Colonic mucosa (tissue), 4 donors: ENCODE measurements at regions not wholly inside any gene's neighbourhood (a gene's known extent, or its start where the extent isn't known, plus 50 kb on each side); places are given as distances from the start of the nearest gene placed in this dataset.

Experiments
- DNase-seq: peaks from one replicate; pipeline ENCODE4 v3.0.0-alpha.2; 2020
- H3K27ac ChIP-seq: fragments of 200-600 bp; one replicate; pipeline ENCODE4 v1.8.0; 2021
- H3K27me3 ChIP-seq: fragments of 200-600 bp; one replicate; pipeline ENCODE4 v1.8.0; 2021
- H3K36me3 ChIP-seq: fragments of 200-600 bp; one replicate; pipeline ENCODE4 v1.8.0; 2021
- H3K4me1 ChIP-seq: fragments of 200-600 bp; one replicate; pipeline ENCODE4 v1.8.0; 2021; ENCODE audit warnings: mild to moderate bottlenecking
- H3K4me3 ChIP-seq: fragments of 200-600 bp; one replicate; pipeline ENCODE4 v1.8.0; 2021
- H3K9ac ChIP-seq, 2 donors: one replicate each; pipeline ENCODE4 v1.7.0; 2013; ENCODE audit warnings: control low read depth in 2 of 2, low read depth in 2 of 2, low read length in 2 of 2
- H3K9me3 ChIP-seq: fragments of 200-600 bp; one replicate; pipeline ENCODE4 v1.8.0; 2021
- CTCF ChIP-seq: fragments of 200-600 bp; IDR thresholded peaks from one replicate; pipeline ENCODE4 v1.8.0; 2022; ENCODE audit warnings: antibody characterized with exemption, mild to moderate bottlenecking
- intact Hi-C: fragments of 100-400 bp; cut with DNase I; formaldehyde crosslinking; loops from one replicate; pipeline ENCODE4 v1.14.1; 2022
- donor health status: healthy.
- donor health status: DM: no; HTN: no; CAD: no.
- donor health status: DM: no; HTN: no; CAD: no.

DNA sequence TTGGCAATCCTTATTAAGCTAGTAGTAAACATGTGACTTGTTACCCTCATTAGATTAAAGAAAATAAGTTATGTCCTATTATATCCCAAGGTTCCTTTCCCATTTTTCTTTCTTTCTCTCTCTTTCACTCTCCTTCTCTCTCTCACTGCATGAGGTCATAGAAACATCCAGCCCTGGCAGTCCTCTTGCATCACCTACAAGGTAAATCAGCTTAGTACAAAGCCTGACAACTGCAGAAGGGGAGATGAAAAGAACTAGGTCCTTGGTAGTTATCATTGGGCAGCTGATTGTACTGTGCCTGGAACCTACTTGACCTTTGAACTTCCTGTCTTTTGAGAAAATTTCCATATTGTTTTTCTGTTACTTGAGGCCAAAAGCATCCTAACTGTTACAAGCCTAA is 307.9 kb upstream of the SP8 start:
- TF ChIP-seq CTCF, result no peak
- Histone ChIP-seq H3K27me3 (no peaks in the 10 kb centered on the region), H3K36me3 (no peaks in the 10 kb centered on the region), H3K9ac (no peak overlapping the region), H3K27ac (no peak overlapping the region), H3K4me3 (no peak overlapping the region), H3K9me3 (no peaks in the 10 kb centered on the region), H3K4me1 (no peaks in the 10 kb centered on the region)
- DNase-seq, result no peak
- intact Hi-C loops, result no loop called here

- Histone ChIP-seq H3K27me3 (no peaks in the 10 kb centered on the region), H3K9me3 (no peaks in the 10 kb centered on the region), H3K9ac (no peak overlapping the region), H3K4me3 (no peak overlapping the region), H3K36me3 (no peaks in the 10 kb centered on the region), H3K4me1 (peaks cover 3% of the 10 kb centered on the region), H3K27ac (no peak overlapping the region)
- intact Hi-C loops, result no loop called here
- TF ChIP-seq CTCF, result no peak
- DNase-seq, result no peak
These were observed 312.7 kb upstream of the SP8 start for GRCh38 chr7:21099432-21099831.

DNA sequence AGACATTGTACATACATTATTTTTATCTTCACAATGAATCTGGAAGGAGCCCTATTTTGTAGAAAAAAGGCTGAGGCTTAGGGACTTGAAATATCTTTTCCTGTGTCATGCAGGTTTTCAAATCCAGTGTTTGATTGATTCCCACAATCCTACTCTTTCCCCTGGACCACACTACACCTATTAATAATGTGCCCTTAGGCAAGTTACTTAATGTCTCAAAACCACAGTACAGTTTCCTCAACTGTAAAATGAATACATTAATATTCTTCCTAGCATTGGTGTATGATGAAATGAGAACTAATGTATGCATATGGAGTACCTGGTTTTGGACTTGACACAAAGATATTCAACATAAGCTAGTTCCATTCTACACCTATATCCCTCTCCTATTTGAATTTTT is 313.3 kb upstream of the SP8 start:
- Histone ChIP-seq H3K4me3 (no peak overlapping the region), H3K9ac (no peak overlapping the region), H3K27me3 (no peaks in the 10 kb centered on the region), H3K36me3 (no peaks in the 10 kb centered on the region), H3K27ac (no peak overlapping the region), H3K9me3 (no peaks in the 10 kb centered on the region), H3K4me1 (peaks cover 8% of the 10 kb centered on the region)
- intact Hi-C loops, result no loop called here
- no peak for DNase-seq
- TF ChIP-seq CTCF, result no peak

DNA sequence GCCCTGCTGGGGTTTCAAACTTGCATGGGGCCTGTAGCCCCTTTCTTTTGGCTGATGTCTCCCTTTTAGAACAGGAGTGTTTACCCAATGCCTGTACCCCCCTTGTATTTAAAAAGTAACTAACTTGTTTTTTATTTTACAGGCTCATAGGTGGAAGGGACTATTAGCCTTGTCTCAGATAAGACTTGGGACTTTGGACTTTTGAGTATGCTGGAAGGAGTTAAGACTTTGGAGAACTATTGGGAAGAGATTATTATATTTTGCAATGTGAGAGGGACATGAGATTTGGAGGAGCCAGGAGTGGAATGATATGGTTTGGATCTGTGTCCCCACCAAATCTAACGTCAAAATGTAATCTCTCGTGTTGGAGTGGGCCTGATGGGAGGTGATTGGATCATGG is 314.9 kb upstream of the SP8 start:
- intact Hi-C loops, result no loop called here
- no peaks in the 10 kb centered on the region for H3K27me3 ChIP-seq
- peaks cover 8% of the 10 kb centered on the region for H3K4me1 ChIP-seq
- no peaks in the 10 kb centered on the region for H3K9me3 ChIP-seq
- DNase-seq, result no peak
- no peak overlapping the region for H3K4me3 ChIP-seq
- H3K9ac ChIP-seq, result no peak overlapping the region
- no peak for TF ChIP-seq CTCF
- no peak overlapping the region for H3K27ac ChIP-seq
- H3K36me3 ChIP-seq, result no peaks in the 10 kb centered on the region

DNA sequence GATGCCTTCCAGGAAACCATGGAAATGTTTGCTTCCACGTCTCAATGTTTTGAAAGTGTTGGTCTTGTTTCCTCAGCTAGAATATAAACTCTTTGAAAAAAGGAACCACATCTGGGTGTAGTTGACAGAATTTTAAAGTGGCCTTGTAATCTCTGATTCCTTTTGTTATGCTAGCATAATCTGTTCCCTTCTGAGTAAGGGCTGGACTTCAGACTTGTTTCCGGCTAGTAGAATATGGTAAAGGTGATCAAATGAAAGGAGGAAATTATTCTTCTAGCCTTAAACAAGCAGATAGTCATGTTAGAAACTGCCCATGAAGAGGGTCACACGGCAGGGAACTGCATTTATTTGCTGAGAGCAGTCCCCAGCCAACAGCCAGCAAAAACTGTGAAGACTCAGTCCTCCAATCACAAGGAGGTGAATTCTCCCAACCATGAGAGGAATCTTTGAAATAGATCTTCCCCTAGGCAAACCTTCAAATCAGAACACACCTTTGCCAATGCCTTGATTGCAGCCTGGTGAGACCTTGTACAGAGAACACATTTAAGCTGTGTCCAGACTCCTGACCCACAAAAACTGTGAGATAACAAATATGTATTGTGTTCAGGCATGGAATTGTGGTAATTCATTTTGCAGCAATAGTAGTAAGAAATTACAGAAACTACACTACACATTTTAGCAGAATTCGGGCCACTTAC is 316.9 kb upstream of the SP8 start:
- peak; percentile 25 for DNase-seq
- intact Hi-C loops, result no loop called here
- peak overlapping the region; percentile 88 for H3K27ac ChIP-seq

More for the DNA sequence above, 316.9 kb upstream of the SP8 start:
- Histone ChIP-seq H3K27me3 (no peaks in the 10 kb centered on the region), H3K9me3 (no peaks in the 10 kb centered on the region), H3K9ac (peak overlapping the region in 1 of 2 donors; percentile 21), H3K4me1 (peaks cover 10% of the 10 kb centered on the region), H3K36me3 (no peaks in the 10 kb centered on the region), H3K4me3 (no peak overlapping the region)
- no peak for TF ChIP-seq CTCF
